ENCODE measurements at regions not wholly inside any gene's neighbourhood (a gene's known extent, or its start where the extent isn't known, plus 50 kb on each side); places are given as distances from the start of the nearest gene placed in this dataset.

GRCh38 chr16:6949240-6949639 lies 383.4 kb upstream of the RBFOX1 start:
- TF ChIP-seq CTCF (IDR thresholded peaks at IDR 0.05) = no peak
- no peak for TF ChIP-seq POLR2AphosphoS5 (IDR thresholded peaks at IDR 0.05)
